Right hindlimb (tissue), 1 donor: ENCODE measurements at regions not wholly inside any gene's neighbourhood (a gene's known extent, or its start where the extent isn't known, plus 50 kb on each side); places are given as distances from the start of the nearest gene placed in this dataset.

ENCODE experiments used
- DNase-seq: peaks from one replicate; pipeline ENCODE4 v3.0.0-alpha.2; 2018

DNA sequence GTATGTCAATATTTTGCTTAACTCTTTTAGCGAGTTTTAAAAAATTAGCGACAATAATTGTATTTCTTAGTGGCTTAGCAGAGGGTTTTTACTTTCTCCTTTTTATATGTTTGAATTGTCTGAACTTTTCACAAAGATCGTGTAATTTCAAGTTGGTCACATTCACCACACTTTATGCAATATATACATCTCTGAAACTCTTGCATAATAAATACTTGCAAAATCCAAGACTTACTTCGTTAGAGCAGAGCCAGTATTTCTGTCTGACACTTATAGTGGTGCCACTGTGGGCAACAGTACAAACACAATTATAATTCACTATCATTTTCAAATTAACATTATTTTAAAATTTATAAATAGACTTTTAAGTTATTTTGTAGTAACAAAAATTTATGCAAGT is 62.0 kb downstream of the SUCNR1 start:
- no peak for DNase-seq

GRCh38 chr3:151940481-151940880 is 67.0 kb downstream of the SUCNR1 start:
- DNase-seq = no peak

GRCh38 chr3:151943539-151943938 is 70.1 kb downstream of the SUCNR1 start:
- DNase-seq = no peak

- no peak for DNase-seq
Observed at GRCh38 chr3:151944356-151944755, 70.9 kb downstream of the SUCNR1 start.

GRCh38 chr3:151946606-151947005 is 73.2 kb downstream of the SUCNR1 start:
- no peak for DNase-seq

- DNase-seq = no peak
Observed at GRCh38 chr3:151949706-151950105, 76.3 kb downstream of the SUCNR1 start.

GRCh38 chr3:151955356-151955755 is 81.9 kb downstream of the SUCNR1 start:
- no peak for DNase-seq

DNA sequence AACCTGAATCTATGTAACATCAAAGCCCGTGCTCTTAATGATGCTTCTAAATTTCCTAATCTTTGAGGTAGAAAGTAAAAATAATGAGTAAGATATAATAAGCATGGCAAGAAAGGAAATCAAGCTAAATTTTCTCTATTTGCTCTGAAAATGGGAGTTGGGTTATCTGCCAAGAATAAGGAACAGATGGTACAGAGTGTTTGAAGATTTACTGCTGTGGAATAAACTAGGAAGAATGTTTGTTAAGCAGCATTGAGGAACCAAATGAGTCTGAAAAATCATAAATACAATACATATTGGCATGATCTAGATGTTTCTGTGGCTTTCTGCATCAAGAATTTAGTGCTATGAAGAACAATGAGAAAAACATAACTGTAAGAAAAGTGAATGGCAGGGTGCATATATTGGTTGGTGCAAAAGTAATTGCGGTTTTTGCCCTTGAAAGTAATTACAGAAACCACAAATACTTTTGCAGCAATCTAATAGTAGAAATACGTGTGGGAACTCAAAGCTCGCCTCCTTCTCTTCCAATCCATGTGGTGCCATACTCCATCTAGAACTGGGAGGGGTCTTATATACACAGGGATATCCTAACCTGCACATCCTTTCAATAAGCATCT is 87.6 kb downstream of the SUCNR1 start:
- no peak for DNase-seq

- no peak for DNase-seq
Observed at GRCh38 chr3:151962352-151962751, 88.9 kb downstream of the SUCNR1 start.

GRCh38 chr3:151962912-151963311 is 89.5 kb downstream of the SUCNR1 start:
- no peak for DNase-seq

GRCh38 chr3:151964743-151965142 is 91.3 kb downstream of the SUCNR1 start:
- no peak for DNase-seq

GRCh38 chr3:151969026-151969642 is 95.7 kb downstream of the SUCNR1 start:
- no peak for DNase-seq

- DNase-seq = no peak
Observed at GRCh38 chr3:151971814-151972579, 98.6 kb downstream of the SUCNR1 start.

DNA sequence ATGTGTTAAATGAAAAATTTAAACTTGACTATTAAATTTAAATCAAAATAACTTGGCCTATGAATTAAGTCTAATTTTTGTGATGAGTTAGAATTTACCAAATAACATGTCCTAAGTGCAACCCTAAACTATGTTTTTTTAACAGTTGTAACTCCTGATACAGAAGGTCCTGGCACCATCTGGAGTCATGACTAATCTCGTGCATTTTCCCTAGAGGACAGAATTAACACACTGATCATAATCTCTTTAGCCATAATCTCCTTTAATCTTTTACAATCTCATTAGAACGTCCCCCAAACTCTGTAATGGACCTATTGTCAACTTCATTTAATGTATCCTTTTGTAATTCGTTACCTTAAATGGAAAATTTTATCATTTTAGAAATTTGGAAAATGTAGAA is 100.6 kb downstream of the SUCNR1 start:
- DNase-seq = no peak

- DNase-seq = peak; percentile 25
Observed at GRCh38 chr3:151976211-151977050, 103.0 kb downstream of the SUCNR1 start.

GRCh38 chr3:151979906-151980305 is 106.5 kb downstream of the SUCNR1 start:
- no peak for DNase-seq

GRCh38 chr3:151983538-151983937 is 110.1 kb downstream of the SUCNR1 start:
- no peak for DNase-seq

- DNase-seq = no peak
Observed at GRCh38 chr3:151985787-151986430, 112.5 kb downstream of the SUCNR1 start.

DNA sequence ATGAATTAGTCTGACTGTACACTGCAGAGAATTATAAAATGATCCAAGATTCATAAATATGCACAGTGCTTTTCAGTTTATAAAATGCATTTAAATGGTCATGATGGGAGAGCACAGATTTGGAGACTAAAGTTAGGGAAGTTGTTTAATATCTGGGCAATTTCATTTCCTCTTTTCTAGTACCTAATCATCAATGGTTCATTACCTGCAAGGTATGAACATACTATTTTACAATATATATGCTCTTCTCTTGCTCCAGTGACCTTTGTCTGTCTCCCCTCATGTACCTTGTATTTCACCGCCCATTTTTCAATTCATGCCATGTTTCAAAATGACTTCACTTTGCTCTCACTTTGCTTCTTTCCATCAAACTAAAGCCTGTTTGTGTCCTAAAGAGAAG is 114.5 kb downstream of the SUCNR1 start:
- DNase-seq = no peak

- DNase-seq = peak; percentile 25
Observed at GRCh38 chr3:151989621-151990020, 116.2 kb downstream of the SUCNR1 start.

GRCh38 chr3:151990696-151991376 is 117.4 kb downstream of the SUCNR1 start:
- no peak for DNase-seq
